HG02642 (cell line): ENCODE measurements at regions not wholly inside any gene's neighbourhood (a gene's known extent, or its start where the extent isn't known, plus 50 kb on each side); places are given as distances from the start of the nearest gene placed in this dataset.
"Not testable (repeated sequence)": the region's sequence is repeated elsewhere in the genome, so short reads cannot be mapped to it uniquely, and the experiment has no call there.

Experiments
- ATAC-seq: cut with Tn5 transposase; IDR thresholded peaks from one replicate; pipeline ENCODE4 v1.9.1; 2021; ENCODE audit warnings: mild to moderate bottlenecking; ENCODE audit not compliant: unreplicated experiment, poor library complexity

DNA sequence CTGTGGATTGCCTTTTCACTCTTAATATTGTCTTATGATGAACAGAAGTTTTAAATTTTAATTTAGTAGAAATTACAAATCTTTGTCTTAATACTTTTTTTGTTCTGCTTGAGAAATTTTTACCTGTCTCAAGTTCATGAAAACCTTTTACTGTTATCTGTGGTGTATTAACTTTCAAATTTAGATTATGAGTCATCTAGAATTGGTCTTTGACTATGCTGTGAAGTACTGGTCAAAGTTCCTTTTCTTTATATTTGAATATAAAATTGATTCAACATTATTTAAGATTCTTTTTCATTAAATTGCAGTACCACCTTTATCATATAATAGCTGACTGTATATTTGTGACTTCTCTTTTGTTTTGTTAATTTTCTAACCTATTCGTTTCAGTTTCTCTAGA is 1385.5 kb upstream of the ZEB2 start:
- no peak for ATAC-seq

DNA sequence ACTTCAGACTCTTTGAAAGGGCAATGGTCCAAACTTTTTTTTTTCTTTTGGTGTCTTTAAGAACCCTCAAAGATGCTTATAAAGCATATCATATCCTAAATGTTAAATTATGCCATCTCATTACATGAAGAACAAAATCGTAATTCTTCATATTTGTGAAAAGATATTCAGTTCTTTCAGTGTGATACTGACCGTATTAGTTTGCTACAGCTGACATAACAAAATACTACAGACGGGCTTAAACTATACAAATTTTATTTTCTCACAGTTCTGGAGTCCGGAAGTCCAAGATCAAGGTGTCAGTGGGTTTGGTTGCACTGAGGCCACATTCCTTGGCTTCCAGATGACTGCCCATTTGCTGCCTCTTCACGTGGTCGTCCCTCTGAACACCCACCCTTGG is 1377.2 kb upstream of the ZEB2 start:
- ATAC-seq: no peak

DNA sequence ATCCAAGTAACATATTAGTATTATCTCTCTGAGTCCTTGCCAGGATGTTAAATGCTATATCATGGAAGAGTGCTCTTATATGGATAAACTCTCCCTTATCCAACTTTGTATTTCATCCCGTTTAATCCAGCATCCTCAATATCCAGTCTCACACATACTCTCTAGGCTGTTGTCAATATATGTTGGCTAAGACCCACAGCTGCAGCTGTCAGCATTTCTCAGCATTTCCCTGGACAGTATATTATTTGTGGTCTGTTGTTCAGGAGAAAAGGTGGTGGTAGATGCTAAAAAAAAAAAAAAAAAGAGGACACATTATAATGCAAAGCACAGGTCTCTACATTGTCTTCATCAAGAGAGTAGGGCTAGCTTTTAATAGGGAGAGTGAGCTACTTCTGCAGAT is 1368.0 kb upstream of the ZEB2 start:
- ATAC-seq: no peak

DNA sequence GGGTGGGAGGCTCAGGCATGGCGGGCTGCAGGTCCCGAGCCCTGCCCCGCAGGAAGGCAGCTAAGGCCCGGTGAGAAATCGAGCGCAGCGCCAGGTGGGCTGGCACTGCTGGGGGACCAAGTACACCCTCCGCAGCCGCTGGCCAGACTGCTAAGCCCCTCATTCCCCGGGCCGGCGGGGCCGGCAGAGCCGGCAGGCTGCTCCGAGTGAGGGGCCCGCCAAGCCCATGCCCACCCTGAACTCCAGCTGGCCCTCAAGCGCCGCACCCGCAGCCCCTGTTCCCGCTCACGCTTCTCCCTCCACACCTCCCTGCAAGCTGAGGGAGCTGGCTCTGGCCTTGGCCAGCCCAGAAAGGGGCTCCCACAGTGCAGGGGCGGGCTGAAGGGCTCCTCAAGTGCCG is 1361.1 kb upstream of the ZEB2 start:
- ATAC-seq: not testable (repeated sequence)

DNA sequence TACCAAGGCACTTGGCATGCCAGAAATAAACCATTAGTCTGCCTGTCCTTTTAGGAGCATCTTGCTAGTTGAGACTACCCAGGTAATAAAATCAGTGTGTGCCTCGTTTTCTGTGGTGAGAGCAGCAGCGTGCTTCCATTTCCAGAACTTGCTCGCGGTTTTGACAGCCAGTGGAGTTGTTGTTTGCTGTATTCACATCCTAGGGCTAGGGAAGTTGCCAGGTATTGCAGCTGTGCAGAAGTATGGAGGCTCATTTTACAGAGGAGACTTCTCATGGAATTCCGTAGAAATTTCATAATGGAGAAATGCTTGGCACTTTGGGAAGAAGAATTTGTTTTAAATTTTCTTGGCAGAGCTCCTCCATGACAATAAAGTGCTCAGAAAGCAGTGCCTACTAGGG is 1355.1 kb upstream of the ZEB2 start:
- no peak for ATAC-seq

DNA sequence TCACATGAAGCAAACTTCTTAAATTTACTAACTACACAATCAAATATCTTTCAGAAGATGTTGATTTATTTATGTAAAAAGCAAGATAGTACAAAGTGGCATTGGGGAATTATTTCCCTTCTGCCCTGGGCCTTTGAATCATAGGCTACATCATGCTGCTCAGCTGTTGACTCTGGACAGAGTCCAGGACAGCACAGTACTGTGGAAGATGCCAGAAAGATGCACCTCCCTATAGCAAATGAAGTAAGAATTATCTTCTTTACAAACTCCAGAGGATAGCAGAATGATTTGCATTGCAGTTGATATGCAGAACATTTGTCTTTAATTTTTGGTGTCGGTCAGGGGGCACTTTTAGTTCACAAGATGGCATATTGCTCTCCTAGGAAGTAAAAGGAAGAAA is 1354.5 kb upstream of the ZEB2 start:
- ATAC-seq: no peak

DNA sequence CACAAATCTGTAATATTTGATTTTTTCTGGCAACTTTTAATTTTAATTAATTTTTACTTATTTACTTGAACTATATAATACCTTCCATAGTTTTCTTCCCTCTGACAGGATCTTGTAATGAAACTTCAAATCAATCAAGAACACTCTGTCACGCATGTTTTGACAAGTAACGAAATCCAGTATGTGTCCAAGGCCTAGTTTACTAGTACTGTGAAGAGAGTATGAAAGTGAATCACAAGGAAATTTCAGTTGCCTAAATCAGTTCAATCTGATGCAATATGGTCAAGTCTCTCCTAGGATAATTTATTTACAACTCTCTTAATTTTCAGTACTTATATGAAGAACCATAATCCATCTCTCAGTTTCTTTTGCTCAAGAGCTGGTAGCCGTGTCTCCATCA is 1344.6 kb upstream of the ZEB2 start:
- no peak for ATAC-seq

DNA sequence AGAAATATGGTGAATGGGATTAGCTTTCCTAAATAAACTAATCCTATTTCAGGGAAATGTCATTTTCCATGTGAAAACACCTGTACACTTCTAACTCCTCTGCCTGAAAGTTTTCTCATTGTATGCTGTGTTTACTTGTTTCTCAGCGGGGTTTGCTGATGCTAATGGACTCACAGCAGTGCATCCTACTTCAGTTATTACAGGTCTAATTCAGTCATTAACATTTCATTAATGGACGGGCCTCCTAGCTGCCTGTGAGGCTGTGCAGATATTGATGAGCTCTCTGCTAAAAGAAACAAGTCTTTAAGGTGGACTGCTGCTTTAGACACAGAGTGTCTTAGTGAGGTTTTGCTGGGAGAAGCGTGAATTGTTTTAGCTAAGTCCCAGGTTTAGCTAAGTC is 1342.0 kb upstream of the ZEB2 start:
- ATAC-seq: no peak

DNA sequence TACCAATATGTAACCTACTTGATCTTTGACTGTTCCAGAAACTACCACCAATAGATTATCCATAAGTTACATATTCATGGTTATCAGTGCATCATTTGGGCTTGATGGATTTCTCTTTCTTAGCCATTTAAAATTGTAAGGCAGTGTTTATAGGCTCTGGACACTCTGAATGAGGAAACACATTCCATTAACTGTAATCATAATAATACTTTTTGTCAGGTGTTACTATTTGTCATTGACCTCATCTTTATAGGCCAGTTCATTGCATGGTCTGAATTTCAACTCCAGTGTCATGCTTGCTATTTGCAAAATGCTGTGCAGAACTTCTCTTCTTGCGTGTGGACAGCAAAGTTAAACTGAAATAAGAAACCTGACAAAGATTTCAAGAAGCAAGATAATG is 1340.2 kb upstream of the ZEB2 start:
- ATAC-seq: no peak

DNA sequence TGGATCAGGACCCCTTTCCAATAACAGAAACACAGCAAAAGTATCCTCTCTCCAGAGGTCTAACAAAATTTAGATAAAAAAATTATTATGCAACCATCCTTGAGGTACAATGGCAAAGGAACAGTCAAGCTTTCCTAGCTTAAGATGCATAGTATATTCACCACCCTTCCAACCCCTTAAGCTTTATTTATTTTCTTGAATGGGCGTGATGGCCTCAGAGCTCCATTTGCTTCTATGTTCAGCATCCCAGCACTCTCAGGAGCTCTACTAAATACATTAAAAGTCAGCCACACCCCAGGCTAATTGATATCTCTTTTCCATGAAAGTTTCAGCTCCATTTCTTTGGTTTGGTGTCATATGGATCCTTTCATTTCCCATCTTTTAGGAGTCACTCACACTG is 1335.2 kb upstream of the ZEB2 start:
- no peak for ATAC-seq

DNA sequence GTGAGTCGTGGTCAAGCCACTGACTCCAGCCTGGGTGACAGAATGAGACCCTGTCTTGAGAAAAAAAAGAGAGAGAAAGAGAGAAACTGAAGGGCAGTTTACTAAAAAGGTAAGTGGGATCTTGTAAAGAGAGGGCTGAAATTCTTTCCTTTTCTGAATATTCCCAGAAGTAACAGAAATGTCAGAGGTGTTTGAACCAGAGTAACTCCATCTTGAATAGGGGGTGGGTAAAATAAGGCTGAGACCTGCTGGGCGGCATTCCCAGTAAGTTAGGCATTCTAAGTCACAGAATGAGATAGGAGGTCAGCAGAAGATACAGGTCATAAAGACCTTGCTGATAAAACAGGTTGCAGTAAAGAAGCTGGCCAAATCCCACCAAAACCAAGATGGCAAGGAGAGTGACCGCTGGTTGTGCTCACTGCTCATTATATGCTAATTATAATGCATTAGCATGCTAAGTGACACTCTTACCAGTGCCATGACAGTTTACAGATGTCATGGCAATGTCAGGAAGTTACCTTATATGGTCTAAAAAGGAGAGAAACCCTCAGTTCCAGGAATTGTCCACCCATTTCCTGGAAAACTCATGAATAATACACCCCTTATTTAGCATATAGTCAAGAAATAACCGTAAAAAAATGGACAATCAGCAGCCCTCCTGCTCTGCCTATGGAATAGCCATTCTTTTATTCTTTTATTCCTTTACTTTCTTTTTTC is 1334.3 kb upstream of the ZEB2 start:
- no peak for ATAC-seq

DNA sequence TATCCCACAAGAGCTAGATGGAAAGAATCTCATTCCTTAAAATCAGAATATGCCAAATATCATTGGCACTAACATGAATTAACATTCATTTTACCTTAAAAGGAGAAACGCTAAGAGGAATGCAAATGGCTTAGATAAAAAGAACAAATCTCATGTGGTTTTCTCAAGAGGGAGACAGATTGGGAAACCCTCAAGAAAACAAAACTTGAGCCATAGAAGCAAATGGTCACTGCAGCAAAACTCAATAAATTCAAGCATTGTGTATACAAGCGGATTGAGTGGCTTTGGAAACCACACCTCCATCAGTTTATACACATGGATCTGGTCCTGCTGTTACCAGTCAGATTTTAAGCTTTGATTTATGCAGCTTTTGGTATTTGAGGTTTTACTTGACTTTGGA is 1331.8 kb upstream of the ZEB2 start:
- ATAC-seq: no peak

DNA sequence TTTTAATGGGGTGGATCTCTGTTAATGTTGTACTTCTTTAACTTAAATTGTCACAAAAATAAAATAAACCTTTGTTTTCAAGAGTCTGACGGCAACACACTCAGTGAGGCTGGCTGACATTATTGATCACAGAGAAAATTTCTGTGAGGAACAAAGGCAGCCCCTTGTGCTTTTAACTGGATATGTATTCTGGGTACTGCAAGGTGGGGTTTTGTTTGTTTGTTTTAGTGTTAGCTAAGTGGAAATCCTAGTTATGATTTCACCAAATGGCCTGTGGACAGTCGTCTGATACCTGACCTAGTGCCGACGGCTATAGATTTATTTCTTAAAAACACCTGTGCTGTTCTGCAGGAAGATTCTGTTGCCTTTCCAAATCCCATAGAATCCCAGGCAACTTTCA is 1329.5 kb upstream of the ZEB2 start:
- no peak for ATAC-seq

DNA sequence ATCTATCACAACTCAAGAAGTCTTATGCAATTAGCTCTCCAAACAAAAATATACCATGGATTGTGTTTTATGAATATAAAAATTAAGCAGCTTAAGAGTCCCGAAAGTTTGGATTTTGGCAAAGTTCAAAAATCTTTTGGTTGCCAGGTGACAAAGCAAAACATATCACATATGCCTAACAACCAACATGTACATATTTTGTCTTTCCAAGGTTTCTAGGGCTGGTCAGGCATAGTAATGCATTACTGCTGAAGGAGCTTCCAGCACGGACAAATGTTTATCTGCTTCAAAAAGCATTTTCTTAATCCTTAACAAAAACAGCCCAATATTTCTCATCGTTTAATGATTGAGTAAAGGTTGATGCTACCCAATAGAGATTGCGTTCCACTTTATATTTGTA is 1327.1 kb upstream of the ZEB2 start:
- ATAC-seq: no peak

DNA sequence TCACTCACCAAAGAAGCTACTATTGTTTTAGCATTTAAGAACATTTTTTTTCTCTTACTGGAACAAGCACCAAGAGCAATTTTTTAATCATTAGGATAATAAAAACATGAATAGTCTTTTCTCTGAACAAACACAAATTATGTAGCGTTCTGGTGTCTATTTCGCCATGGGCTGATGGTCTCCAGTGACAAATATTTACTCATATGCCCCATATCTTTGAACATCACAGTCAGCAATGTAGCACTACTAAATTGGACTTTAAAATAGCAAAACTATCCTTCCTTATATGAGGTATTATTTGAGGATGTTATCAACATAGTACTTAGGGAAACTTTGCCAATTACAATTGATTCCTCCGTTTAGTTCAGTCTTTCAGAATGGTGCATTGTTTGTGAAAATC is 1326.0 kb upstream of the ZEB2 start:
- no peak for ATAC-seq

DNA sequence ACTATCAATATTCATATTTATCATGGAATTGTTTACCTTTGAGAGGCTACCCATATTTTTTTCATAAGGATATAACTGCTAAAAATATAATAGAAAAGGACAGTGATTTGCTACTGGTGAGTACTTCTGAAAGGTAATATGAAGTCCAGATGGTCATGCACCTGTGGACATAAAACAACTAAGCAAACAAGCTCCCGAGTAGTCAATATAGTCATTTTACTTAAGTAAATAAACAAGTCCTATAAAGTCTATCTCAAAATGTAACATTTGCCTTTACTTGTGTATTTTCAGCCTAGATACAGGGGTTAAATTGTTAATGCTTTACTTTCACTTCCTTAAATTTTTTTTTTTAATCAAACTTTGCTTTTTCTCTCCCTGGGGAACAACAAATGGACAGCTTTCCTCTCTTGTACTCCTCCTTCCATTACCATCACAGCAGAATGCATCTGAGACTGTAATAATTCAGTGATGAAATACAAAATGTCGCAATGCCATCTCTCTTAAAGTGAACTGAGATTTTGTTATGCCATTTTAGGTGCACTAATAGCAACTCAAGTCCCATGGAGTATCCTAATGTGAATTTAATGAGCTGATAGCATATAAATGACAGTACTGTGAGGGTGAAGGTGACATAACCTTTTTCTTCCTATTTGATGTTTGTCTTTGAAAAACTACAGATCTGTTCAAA is 1325.4 kb upstream of the ZEB2 start:
- ATAC-seq: no peak

DNA sequence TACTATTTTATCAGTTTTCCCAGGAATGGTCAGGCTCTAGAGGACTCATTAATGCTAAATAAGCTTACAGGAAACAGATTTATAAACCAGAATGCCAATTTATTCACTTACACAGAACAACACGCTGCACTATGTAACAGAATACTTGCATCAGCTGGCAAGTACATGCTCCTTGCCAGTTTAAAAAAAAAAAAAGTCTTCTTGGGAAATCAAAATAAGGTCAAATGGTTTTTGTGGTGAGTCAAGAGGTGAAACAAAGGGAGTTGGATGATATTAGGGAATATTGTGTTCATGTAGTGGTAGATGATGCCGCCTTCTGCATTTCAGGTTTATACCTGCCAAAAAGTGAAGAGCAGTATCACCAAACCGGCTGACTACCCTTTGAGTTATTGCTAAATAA is 1322.1 kb upstream of the ZEB2 start:
- no peak for ATAC-seq

DNA sequence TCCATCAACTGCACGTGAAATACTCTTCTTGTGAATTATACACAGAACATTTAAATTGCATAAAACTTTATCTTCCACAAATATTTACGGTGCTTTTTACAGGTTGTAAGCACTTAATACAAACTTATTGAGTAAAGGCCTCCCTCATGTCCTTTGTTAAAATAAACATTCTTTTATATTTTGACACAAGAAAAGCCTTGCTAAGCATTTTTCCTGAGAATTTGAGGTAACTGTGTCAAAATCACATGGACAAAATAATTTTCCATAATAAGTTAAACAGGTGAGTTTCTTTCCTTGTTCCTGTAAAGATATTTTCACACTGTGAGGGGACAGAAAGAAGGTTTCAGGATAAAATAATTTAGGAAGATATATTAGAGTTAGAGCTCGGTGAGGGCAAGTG is 1317.1 kb upstream of the ZEB2 start:
- no peak for ATAC-seq

DNA sequence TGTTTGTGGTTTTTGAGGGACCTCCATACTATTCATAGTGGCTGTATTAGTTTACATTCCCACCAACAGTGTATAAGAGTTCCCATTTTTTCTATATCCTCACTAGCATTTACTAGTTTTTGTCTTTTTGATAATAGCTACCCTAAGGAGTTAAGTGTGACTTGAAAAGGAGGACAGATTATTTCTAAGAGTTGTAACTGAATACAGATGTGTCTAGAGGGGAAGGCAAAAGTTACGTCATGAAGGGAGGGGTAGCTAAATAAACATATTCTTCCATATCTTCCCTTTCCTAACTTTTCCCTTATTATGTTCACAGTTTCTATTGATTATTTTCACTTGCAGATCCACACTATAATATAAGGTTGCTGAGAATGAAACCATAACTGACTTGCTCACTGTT is 1315.7 kb upstream of the ZEB2 start:
- no peak for ATAC-seq

DNA sequence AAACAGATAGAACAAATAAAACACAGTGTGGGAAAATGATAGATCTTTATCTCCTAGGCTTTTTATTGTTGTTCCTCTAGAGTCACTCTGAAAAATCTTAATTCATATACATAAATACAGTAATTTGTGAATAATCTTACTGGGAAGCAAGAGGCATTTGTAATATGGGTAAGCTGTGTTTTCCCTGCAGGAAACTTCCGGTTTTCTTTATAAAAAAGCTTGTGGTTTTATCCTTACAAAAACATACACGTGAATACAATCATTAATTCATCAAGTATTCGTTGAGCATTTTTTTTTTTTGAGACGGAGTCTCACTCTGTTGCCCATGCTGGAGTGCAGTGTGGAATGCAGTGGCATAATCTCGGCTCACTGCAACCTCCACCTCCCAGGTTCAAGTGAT is 1312.8 kb upstream of the ZEB2 start:
- no peak for ATAC-seq

DNA sequence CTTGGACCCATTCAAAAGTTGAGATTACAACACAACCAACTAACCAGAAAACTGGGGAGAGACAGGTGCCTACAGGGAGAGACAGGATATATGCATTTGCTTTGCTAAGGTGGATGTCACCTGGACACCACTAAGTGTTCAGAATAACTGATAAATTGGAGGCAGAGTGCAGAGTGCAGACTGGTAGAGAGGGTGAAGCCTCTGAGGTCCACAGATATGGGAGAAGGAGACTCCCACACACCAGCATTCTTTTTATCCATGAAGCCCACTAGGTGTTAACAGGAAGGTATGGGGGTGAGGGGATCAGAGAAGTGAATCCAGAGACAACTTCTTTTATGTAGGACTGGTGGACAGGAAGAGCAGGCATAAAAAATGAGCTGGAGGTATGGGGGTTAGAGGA is 1310.0 kb upstream of the ZEB2 start:
- no peak for ATAC-seq

DNA sequence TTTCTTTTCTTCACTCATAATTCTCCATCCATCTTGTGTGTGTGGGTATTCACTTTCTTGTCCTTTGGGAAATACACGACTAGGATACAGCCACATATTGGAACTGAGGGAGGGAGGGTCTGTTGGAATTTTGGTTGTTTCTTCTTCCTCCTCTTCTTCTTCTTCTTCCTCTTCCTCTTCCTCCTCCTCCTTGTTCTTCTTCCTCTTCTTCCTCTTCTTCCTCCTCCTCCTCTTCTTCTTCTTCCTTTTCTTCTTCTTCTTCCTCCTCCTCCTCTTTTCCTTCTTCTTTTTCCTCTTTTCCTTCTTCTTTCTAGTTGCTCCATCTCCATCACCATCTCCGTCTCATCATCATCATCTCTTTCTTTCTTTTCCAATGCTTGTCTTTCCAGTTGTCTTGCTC is 1307.3 kb upstream of the ZEB2 start:
- ATAC-seq: no peak
